OCI-LY7 (cell line): ENCODE measurements at regions not wholly inside any gene's neighbourhood (a gene's known extent, or its start where the extent isn't known, plus 50 kb on each side); places are given as distances from the start of the nearest gene placed in this dataset.

Source experiments
- BruUV-seq: library from RNA; stranded (reverse); fragments of 400-500 nt; replicated peaks from 2 replicates; lab custom pipeline; 2021; lab: Mats Ljungman, UMichigan
- CTCF ChIA-PET: fragments of 300-600 bp; sonication (Branson Sonifier 250); formaldehyde crosslinking; loops from one replicate; lab custom pipeline; 2022; ENCODE audit warnings: antibody characterized with exemption; ENCODE audit not compliant: unreplicated experiment; lab: Charles Lee
- POLR2A ChIA-PET: fragments of 300-600 bp; sonication (Branson Sonifier 250); formaldehyde crosslinking; loops from one replicate; lab custom pipeline; 2022; ENCODE audit warnings: antibody characterized with exemption; lab: Charles Lee
- DNase-seq: peaks from one replicate; pipeline ENCODE4 v3.0.0-alpha.2; 2015; ENCODE audit warnings: low spot score
- H2AFZ ChIP-seq: fragments of 200-600 bp; sonication (generic), shearing (Covaris generic); 2 replicates; pipeline ENCODE4 v1.6.1; 2014; ENCODE audit warnings: mild to moderate bottlenecking, antibody characterized with exemption, low read length, moderate library complexity
- H3K27ac ChIP-seq: fragments of 200-600 bp; sonication (generic); 2 replicates; pipeline ENCODE4 v1.5.1; 2014; ENCODE audit warnings: mixed run types, low read depth, mild to moderate bottlenecking, moderate library complexity, low read length, inconsistent platforms; ENCODE audit not compliant: poor library complexity, severe bottlenecking
- H3K36me3 ChIP-seq: fragments of 200-600 bp; sonication (generic); 2 replicates; pipeline ENCODE4 v1.6.1; 2014; ENCODE audit warnings: mild to moderate bottlenecking, antibody characterized with exemption, low read length, moderate library complexity, mixed read lengths; ENCODE audit not compliant: insufficient read depth
- H3K4me1 ChIP-seq: fragments of 200-600 bp; sonication (generic); 2 replicates; pipeline ENCODE4 v1.5.1; 2014; ENCODE audit warnings: mild to moderate bottlenecking, low read length; ENCODE audit not compliant: insufficient read depth, poor library complexity, severe bottlenecking
- H3K4me2 ChIP-seq: fragments of 200-600 bp; sonication (generic); 2 replicates; pipeline ENCODE4 v1.6.1; 2014; ENCODE audit warnings: mild to moderate bottlenecking, low read length
- H3K4me3 ChIP-seq: fragments of 200-600 bp; sonication (generic); 2 replicates; pipeline ENCODE4 v1.5.1; 2014; ENCODE audit warnings: mild to moderate bottlenecking, low read depth, low read length; ENCODE audit not compliant: poor library complexity, severe bottlenecking
- H3K79me2 ChIP-seq: fragments of 200-600 bp; sonication (generic); 2 replicates; pipeline ENCODE4 v1.6.1; 2016; ENCODE audit warnings: low read depth, mild to moderate bottlenecking, low read length, moderate library complexity, mixed read lengths; ENCODE audit not compliant: insufficient read depth
- H3K9me2 ChIP-seq: fragments of 200-600 bp; sonication (generic); 2 replicates; pipeline ENCODE4 v1.6.1; 2016; ENCODE audit warnings: mild to moderate bottlenecking, low read length, mixed read lengths; ENCODE audit not compliant: insufficient read depth
- H3K9me3 ChIP-seq: fragments of 200-600 bp; sonication (generic); 2 replicates; pipeline ENCODE4 v1.6.1; 2014; ENCODE audit warnings: mild to moderate bottlenecking, mixed run types, low read length, mixed read lengths
- H4K20me1 ChIP-seq: fragments of 200-600 bp; sonication (generic); 2 replicates; pipeline ENCODE4 v1.6.1; 2014; ENCODE audit warnings: mild to moderate bottlenecking, antibody characterized with exemption, low read length, moderate library complexity, mixed read lengths; ENCODE audit not compliant: insufficient read depth
- CTCF ChIP-seq: fragments of 200-600 bp; sonication (generic); conservative IDR thresholded peaks from 2 replicates; pipeline ENCODE4 v1.5.1; 2014; ENCODE audit warnings: mild to moderate bottlenecking, antibody characterized with exemption, low read length, moderate library complexity, mixed read lengths
- EZH2phosphoT487 ChIP-seq: fragments of 200-600 bp; sonication (generic); IDR thresholded peaks from 2 replicates; pipeline ENCODE4 v1.6.1; 2018; ENCODE audit warnings: low read depth, borderline replicate concordance, mild to moderate bottlenecking, mixed run types, antibody characterized with exemption, low read length, moderate library complexity, mixed read lengths
- intact Hi-C: fragments of 100-400 bp; cut with micrococcal nuclease; formaldehyde crosslinking; loops from one replicate; pipeline ENCODE4 v1.10.0; 2022; ENCODE audit not compliant: unreplicated experiment

GRCh38 chrX:39596437-39596836 is 501.3 kb downstream of the BCOR start:
- H3K9me2 ChIP-seq: no peaks in the 10 kb centered on the region
- intact Hi-C loops: no loop called here
- no peak overlapping the region for H3K4me2 ChIP-seq
- no peak overlapping the region for H3K27ac ChIP-seq
- no peaks in the 10 kb centered on the region for H3K36me3 ChIP-seq
- no peak overlapping the region for H3K4me3 ChIP-seq
- H3K9me3 ChIP-seq: no peaks in the 10 kb centered on the region
- ChIA-PET POLR2A (no interaction called here), CTCF (no interaction called here)
- no peak for DNase-seq
- no peak for TF ChIP-seq EZH2phosphoT487
- no peak for TF ChIP-seq CTCF
- no TSS peak for BruUV-seq
- H3K79me2 ChIP-seq: no peaks in the 10 kb centered on the region
- H4K20me1 ChIP-seq: no peaks in the 10 kb centered on the region
- no peaks in the 10 kb centered on the region for H3K4me1 ChIP-seq
- no peak overlapping the region for H2AFZ ChIP-seq

- no peak overlapping the region for H3K27ac ChIP-seq
- ChIA-PET POLR2A (interaction anchor here (1.2 kb wide), 1 partner anchor 9 kb away, joined by 3 read pairs; no protein-coding TSS in a partner anchor), CTCF (no interaction called here)
- no peak for DNase-seq
- no peaks in the 10 kb centered on the region for H3K4me1 ChIP-seq
- TF ChIP-seq CTCF: no peak
- TF ChIP-seq EZH2phosphoT487: no peak
- no TSS peak for BruUV-seq
- H3K36me3 ChIP-seq: no peaks in the 10 kb centered on the region
- no peaks in the 10 kb centered on the region for H3K9me3 ChIP-seq
- no peaks in the 10 kb centered on the region for H3K79me2 ChIP-seq
- no peaks in the 10 kb centered on the region for H3K9me2 ChIP-seq
- no peaks in the 10 kb centered on the region for H4K20me1 ChIP-seq
- no peak overlapping the region for H3K4me3 ChIP-seq
- no peak overlapping the region for H2AFZ ChIP-seq
- intact Hi-C loops: no loop called here
- no peak overlapping the region for H3K4me2 ChIP-seq
These were observed 498.4 kb downstream of the BCOR start for GRCh38 chrX:39599339-39599738.

GRCh38 chrX:39600222-39600621 is 497.5 kb downstream of the BCOR start:
- Histone ChIP-seq H3K79me2 (no peaks in the 10 kb centered on the region), H3K4me2 (no peak overlapping the region), H3K4me3 (no peak overlapping the region), H3K36me3 (no peaks in the 10 kb centered on the region), H2AFZ (no peak overlapping the region), H3K9me2 (no peaks in the 10 kb centered on the region), H3K4me1 (no peaks in the 10 kb centered on the region), H3K27ac (no peak overlapping the region), H4K20me1 (no peaks in the 10 kb centered on the region), H3K9me3 (no peaks in the 10 kb centered on the region)
- ChIA-PET POLR2A (no interaction called here), CTCF (no interaction called here)
- TF ChIP-seq CTCF: no peak
- no peak for TF ChIP-seq EZH2phosphoT487
- no TSS peak for BruUV-seq
- intact Hi-C loops: no loop called here
- no peak for DNase-seq
